ENCODE measurements at regions not wholly inside any gene's neighbourhood (a gene's known extent, or its start where the extent isn't known, plus 50 kb on each side); places are given as distances from the start of the nearest gene placed in this dataset.

DNA sequence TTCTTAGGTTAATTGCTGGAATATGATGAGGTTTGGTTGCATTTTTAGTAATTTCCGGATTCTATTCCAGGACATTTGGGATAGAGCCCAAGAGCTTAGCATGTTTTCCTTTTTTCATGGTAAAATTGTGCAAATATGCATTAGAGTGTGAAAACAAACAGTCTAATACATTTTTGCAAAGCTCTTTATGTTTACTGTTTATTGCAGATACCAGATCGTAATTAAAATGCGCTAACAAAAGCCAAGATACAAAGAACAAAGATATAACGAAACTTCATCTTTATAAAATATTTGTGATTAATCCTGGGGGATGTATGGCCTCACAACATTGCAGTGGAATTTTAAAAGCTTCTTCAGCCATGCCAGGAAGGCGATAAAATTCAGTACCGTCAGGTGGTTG lies 94.5 kb upstream of the TBC1D5 start:
- TF ChIP-seq, protein P1, sequence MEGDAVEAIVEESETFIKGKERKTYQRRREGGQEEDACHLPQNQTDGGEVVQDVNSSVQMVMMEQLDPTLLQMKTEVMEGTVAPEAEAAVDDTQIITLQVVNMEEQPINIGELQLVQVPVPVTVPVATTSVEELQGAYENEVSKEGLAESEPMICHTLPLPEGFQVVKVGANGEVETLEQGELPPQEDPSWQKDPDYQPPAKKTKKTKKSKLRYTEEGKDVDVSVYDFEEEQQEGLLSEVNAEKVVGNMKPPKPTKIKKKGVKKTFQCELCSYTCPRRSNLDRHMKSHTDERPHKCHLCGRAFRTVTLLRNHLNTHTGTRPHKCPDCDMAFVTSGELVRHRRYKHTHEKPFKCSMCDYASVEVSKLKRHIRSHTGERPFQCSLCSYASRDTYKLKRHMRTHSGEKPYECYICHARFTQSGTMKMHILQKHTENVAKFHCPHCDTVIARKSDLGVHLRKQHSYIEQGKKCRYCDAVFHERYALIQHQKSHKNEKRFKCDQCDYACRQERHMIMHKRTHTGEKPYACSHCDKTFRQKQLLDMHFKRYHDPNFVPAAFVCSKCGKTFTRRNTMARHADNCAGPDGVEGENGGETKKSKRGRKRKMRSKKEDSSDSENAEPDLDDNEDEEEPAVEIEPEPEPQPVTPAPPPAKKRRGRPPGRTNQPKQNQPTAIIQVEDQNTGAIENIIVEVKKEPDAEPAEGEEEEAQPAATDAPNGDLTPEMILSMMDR (IDR thresholded peaks at IDR 0.05), result no peak
- TF ChIP-seq PHF8 (IDR thresholded peaks at IDR 0.05; ENCODE audit: borderline replicate concordance, low read depth), result no peak
- TF ChIP-seq, protein P2, sequence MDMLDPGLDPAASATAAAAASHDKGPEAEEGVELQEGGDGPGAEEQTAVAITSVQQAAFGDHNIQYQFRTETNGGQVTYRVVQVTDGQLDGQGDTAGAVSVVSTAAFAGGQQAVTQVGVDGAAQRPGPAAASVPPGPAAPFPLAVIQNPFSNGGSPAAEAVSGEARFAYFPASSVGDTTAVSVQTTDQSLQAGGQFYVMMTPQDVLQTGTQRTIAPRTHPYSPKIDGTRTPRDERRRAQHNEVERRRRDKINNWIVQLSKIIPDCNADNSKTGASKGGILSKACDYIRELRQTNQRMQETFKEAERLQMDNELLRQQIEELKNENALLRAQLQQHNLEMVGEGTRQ (IDR thresholded peaks at IDR 0.05), result no peak
- no peak for TF ChIP-seq BHLHE40 (IDR thresholded peaks at IDR 0.05; ENCODE audit: low read depth, low read length)
- TF ChIP-seq, protein P3, sequence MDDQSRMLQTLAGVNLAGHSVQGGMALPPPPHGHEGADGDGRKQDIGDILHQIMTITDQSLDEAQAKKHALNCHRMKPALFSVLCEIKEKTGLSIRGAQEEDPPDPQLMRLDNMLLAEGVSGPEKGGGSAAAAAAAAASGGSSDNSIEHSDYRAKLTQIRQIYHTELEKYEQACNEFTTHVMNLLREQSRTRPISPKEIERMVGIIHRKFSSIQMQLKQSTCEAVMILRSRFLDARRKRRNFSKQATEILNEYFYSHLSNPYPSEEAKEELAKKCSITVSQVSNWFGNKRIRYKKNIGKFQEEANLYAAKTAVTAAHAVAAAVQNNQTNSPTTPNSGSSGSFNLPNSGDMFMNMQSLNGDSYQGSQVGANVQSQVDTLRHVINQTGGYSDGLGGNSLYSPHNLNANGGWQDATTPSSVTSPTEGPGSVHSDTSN (IDR thresholded peaks at IDR 0.05), result no peak
- TF ChIP-seq SMC3 (IDR thresholded peaks at IDR 0.05), result no peak
- TF ChIP-seq CEBPB (IDR thresholded peaks at IDR 0.05), result no peak
- TF ChIP-seq, protein P4, sequence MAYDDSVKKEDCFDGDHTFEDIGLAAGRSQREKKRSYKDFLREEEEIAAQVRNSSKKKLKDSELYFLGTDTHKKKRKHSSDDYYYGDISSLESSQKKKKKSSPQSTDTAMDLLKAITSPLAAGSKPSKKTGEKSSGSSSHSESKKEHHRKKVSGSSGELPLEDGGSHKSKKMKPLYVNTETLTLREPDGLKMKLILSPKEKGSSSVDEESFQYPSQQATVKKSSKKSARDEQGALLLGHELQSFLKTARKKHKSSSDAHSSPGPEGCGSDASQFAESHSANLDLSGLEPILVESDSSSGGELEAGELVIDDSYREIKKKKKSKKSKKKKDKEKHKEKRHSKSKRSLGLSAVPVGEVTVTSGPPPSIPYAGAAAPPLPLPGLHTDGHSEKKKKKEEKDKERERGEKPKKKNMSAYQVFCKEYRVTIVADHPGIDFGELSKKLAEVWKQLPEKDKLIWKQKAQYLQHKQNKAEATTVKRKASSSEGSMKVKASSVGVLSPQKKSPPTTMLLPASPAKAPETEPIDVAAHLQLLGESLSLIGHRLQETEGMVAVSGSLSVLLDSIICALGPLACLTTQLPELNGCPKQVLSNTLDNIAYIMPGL (CRISPR knock-in tag; IDR thresholded peaks at IDR 0.05; ENCODE audit: borderline replicate concordance), result no peak
- no peak for TF ChIP-seq EHMT2 (IDR thresholded peaks at IDR 0.05; ENCODE audit: low read depth)
- no peak for TF ChIP-seq EP300 (IDR thresholded peaks at IDR 0.05)
- TF ChIP-seq RFX5 (IDR thresholded peaks at IDR 0.05), result no peak

All from A549 (cell line).